H9 (cell line): ENCODE measurements at regions not wholly inside any gene's neighbourhood (a gene's known extent, or its start where the extent isn't known, plus 50 kb on each side); places are given as distances from the start of the nearest gene placed in this dataset.

Experiments used
- DNase-seq: peaks from one replicate; pipeline ENCODE4 v3.0.0-alpha.2; 2017
- H2AFZ ChIP-seq: one replicate; pipeline ENCODE4 v1.6.1; 2013; ENCODE audit warnings: mild to moderate bottlenecking, low read length, control low read depth, moderate library complexity
- H2AK5ac ChIP-seq: 2 replicates; pipeline ENCODE4 v1.6.1; 2013; ENCODE audit warnings: low read length, control low read depth, mixed read lengths; ENCODE audit not compliant: insufficient read length
- H2BK120ac ChIP-seq: one replicate; pipeline ENCODE4 v1.6.1; 2013; ENCODE audit warnings: low read depth, mild to moderate bottlenecking, low read length, control low read depth, inconsistent platforms; ENCODE audit not compliant: poor library complexity, severe bottlenecking
- H2BK12ac ChIP-seq: 2 replicates; pipeline ENCODE4 v1.6.1; 2013; ENCODE audit warnings: low read length, control low read depth, mixed read lengths, low read depth; ENCODE audit not compliant: insufficient read length
- H2BK15ac ChIP-seq: 2 replicates; pipeline ENCODE4 v1.6.1; 2013; ENCODE audit warnings: low read depth, low read length, control low read depth
- H2BK20ac ChIP-seq: one replicate; pipeline ENCODE4 v1.6.1; 2013; ENCODE audit warnings: low read depth, mild to moderate bottlenecking, low read length, control low read depth, inconsistent platforms; ENCODE audit not compliant: poor library complexity, severe bottlenecking
- H2BK5ac ChIP-seq: 2 replicates; pipeline ENCODE4 v1.6.1; 2013; ENCODE audit warnings: low read length, control low read depth, mixed read lengths; ENCODE audit not compliant: insufficient read length
- H3K14ac ChIP-seq: 2 replicates; pipeline ENCODE4 v1.6.1; 2013; ENCODE audit warnings: low read length, control low read depth; ENCODE audit not compliant: insufficient read depth
- H3K18ac ChIP-seq: 2 replicates; pipeline ENCODE4 v1.6.1; 2013; ENCODE audit warnings: low read depth, mild to moderate bottlenecking, mixed read lengths, low read length, control low read depth; ENCODE audit not compliant: insufficient read length
- H3K23ac ChIP-seq: 2 replicates; pipeline ENCODE4 v1.6.1; 2013; ENCODE audit warnings: low read length, control low read depth, mixed read lengths, low read depth; ENCODE audit not compliant: insufficient read length
- H3K23me2 ChIP-seq: 2 replicates; pipeline ENCODE4 v1.6.1; 2013; ENCODE audit warnings: low read depth, mild to moderate bottlenecking, mixed read lengths, low read length, control low read depth; ENCODE audit not compliant: insufficient read length, poor library complexity, severe bottlenecking
- H3K27ac ChIP-seq: 2 replicates; pipeline ENCODE4 v1.5.1; 2013; ENCODE audit warnings: low read length, control low read depth, mixed read lengths, low read depth; ENCODE audit not compliant: insufficient read length
- H3K27me3 ChIP-seq: 2 replicates; pipeline ENCODE4 v1.6.1; 2013; ENCODE audit warnings: low read length, control low read depth, inconsistent platforms; ENCODE audit not compliant: insufficient read depth
- H3K4ac ChIP-seq: 2 replicates; pipeline ENCODE4 v1.6.1; 2013; ENCODE audit warnings: low read depth, mild to moderate bottlenecking, control low read depth, inconsistent platforms, low read length, moderate library complexity
- H3K4me1 ChIP-seq: 2 replicates; pipeline ENCODE4 v1.6.1; 2013; ENCODE audit warnings: low read length, control low read depth, inconsistent platforms; ENCODE audit not compliant: insufficient read depth
- H3K4me2 ChIP-seq: 2 replicates; pipeline ENCODE4 v1.6.1; 2013; ENCODE audit warnings: low read length, control low read depth, mixed read lengths; ENCODE audit not compliant: insufficient read length, insufficient read depth
- H3K56ac ChIP-seq: 2 replicates; pipeline ENCODE4 v1.6.1; 2013; ENCODE audit warnings: low read depth, mild to moderate bottlenecking, mixed read lengths, low read length, control low read depth; ENCODE audit not compliant: insufficient read length
- H3K79me1 ChIP-seq: 2 replicates; pipeline ENCODE4 v1.6.1; 2013; ENCODE audit warnings: low read depth, mild to moderate bottlenecking, moderate library complexity, low read length, control low read depth, inconsistent platforms; ENCODE audit not compliant: insufficient read depth, poor library complexity, severe bottlenecking
- H3K79me2 ChIP-seq: 2 replicates; pipeline ENCODE4 v1.6.1; 2013; ENCODE audit warnings: low read length, control low read depth, inconsistent platforms; ENCODE audit not compliant: insufficient read depth
- H3K9ac ChIP-seq: 2 replicates; pipeline ENCODE4 v1.6.1; 2013; ENCODE audit warnings: low read length, control low read depth, mixed read lengths; ENCODE audit not compliant: insufficient read length; ENCODE audit errors: extremely low read depth
- H3K9me3 ChIP-seq: one replicate; pipeline ENCODE4 v1.6.1; 2013; ENCODE audit warnings: low read depth, low read length, inconsistent platforms; ENCODE audit not compliant: control insufficient read depth
- H3T11ph ChIP-seq: one replicate; pipeline ENCODE4 v1.6.1; 2013; ENCODE audit warnings: mild to moderate bottlenecking, low read length, control low read depth, inconsistent platforms
- H4K20me1 ChIP-seq: one replicate; pipeline ENCODE4 v1.6.1; 2013; ENCODE audit not compliant: control insufficient read depth, insufficient read length, insufficient read depth
- H4K5ac ChIP-seq: 2 replicates; pipeline ENCODE4 v1.6.1; 2013; ENCODE audit warnings: low read depth, mild to moderate bottlenecking, mixed read lengths, low read length, control low read depth; ENCODE audit not compliant: insufficient read length
- H4K8ac ChIP-seq: replicated peaks from 2 replicates; pipeline ENCODE4 v1.6.1; 2013; ENCODE audit warnings: low read length, control low read depth, mixed read lengths, low read depth; ENCODE audit not compliant: insufficient read length
- H4K91ac ChIP-seq: 2 replicates; pipeline ENCODE4 v1.6.1; 2013; ENCODE audit warnings: low read depth, mild to moderate bottlenecking, moderate library complexity, mixed read lengths, low read length, control low read depth; ENCODE audit not compliant: insufficient read length
- H3K27ac Mint-ChIP-seq, 3 experiments: 2 replicates in 2 of 3; 3 replicates in 1 of 3; pipeline ENCODE4 v1.8.0; 2020 to 2021; ENCODE audit warnings: mixed read lengths in 3 of 3, mild to moderate bottlenecking in 1 of 3, moderate library complexity in 1 of 3
- H3K27me3 Mint-ChIP-seq: 2 replicates; pipeline ENCODE4 v1.8.0; 2021; ENCODE audit warnings: low read depth, mild to moderate bottlenecking, moderate library complexity, mixed read lengths
- H3K36me3 Mint-ChIP-seq, 3 experiments: 2 replicates in 2 of 3; 3 replicates in 1 of 3; pipeline ENCODE4 v1.8.0; 2020 to 2021; ENCODE audit warnings: low read depth in 3 of 3, mixed read lengths in 3 of 3; ENCODE audit not compliant: insufficient read depth in 1 of 3
- H3K4me1 Mint-ChIP-seq, 2 experiments: 2 replicates each; pipeline ENCODE4 v1.8.0; 2020; ENCODE audit warnings: mixed read lengths in 2 of 2
- H3K4me3 Mint-ChIP-seq, 2 experiments: 2 replicates in 1 of 2; 3 replicates in 1 of 2; pipeline ENCODE4 v1.8.0; 2020 to 2021; ENCODE audit warnings: mild to moderate bottlenecking in 2 of 2, mixed read lengths in 2 of 2, moderate library complexity in 1 of 2
- H3K9me3 Mint-ChIP-seq, 2 experiments: 2 replicates in 1 of 2; 3 replicates in 1 of 2; pipeline ENCODE4 v1.8.0; 2020; ENCODE audit warnings: mild to moderate bottlenecking in 2 of 2, mixed read lengths in 2 of 2, moderate library complexity in 1 of 2
- CTCF ChIP-seq: fragments of 200-600 bp; sonication (generic); conservative IDR thresholded peaks from 3 replicates; pipeline ENCODE4 v1.8.0; 2021; ENCODE audit warnings: antibody characterized with exemption, mild to moderate bottlenecking
- WGBS: extraction: QIAGEN DNeasy Blood & Tissue Kit; methylation state at CpG from one replicate; pipeline ENCODE4 v1.1.7; 2013; ENCODE audit warnings: missing lambda C conversion rate, low lambda C conversion rate, mixed read lengths; ENCODE audit not compliant: insufficient read length; ENCODE audit errors: extremely low coverage; 5-methylcytosine and 5-hydroxymethylcytosine counted together

GRCh38 chr1:30101016-30101415, 622.4 kb downstream of the MATN1 start:
- no peak for TF ChIP-seq CTCF
- H2AFZ ChIP-seq = no peak overlapping the region
- no peak overlapping the region for H3K18ac ChIP-seq

More at GRCh38 chr1:30101016-30101415, 622.4 kb downstream of the MATN1 start:
- no peak for DNase-seq
- H3K9ac ChIP-seq = no peak overlapping the region
- H3K4ac ChIP-seq = no peak overlapping the region
- Mint-ChIP-seq H3K9me3 (peaks cover 3 to 4% of the 10 kb centered on the region in 2 experiments; a peak in 3 of 5 replicates), H3K36me3 (no peaks in the 10 kb centered on the region; a peak in 1 of 7 replicates), H3K4me1 (peaks cover 6 to 25% of the 10 kb centered on the region in 2 experiments; a peak in 3 of 4 replicates), H3K4me3 (no peak overlapping the region), H3K27ac (no peak overlapping the region), H3K27me3 (peaks cover 16% of the 10 kb centered on the region)
- no peak overlapping the region for H2BK5ac ChIP-seq
- no peak overlapping the region for H2BK20ac ChIP-seq
- no peak overlapping the region for H2AK5ac ChIP-seq
- no peaks in the 10 kb centered on the region for H3K9me3 ChIP-seq
- no peak overlapping the region; the same call in 1 of the 2 replicates for H3K14ac ChIP-seq
- H3K4me1 ChIP-seq = no peaks in the 10 kb centered on the region
- H3K4me2 ChIP-seq = no peak overlapping the region
- no peak overlapping the region for H3K56ac ChIP-seq
- no peak overlapping the region for H3T11ph ChIP-seq
- WGBS = no CpG with 5 or more reads among the region's 8 CpGs
- H4K91ac ChIP-seq = no peak overlapping the region
- no peak overlapping the region for H3K27ac ChIP-seq
- H3K27me3 ChIP-seq = no peaks in the 10 kb centered on the region
- no peaks in the 10 kb centered on the region for H3K79me1 ChIP-seq
- H3K23ac ChIP-seq = no peak overlapping the region
- H2BK15ac ChIP-seq = no peak overlapping the region
- no peaks in the 10 kb centered on the region for H3K23me2 ChIP-seq
- no peaks in the 10 kb centered on the region for H3K79me2 ChIP-seq
- no peaks in the 10 kb centered on the region for H4K20me1 ChIP-seq
- no peak overlapping the region for H4K5ac ChIP-seq
- H4K8ac ChIP-seq = no peak overlapping the region
- H2BK12ac ChIP-seq = no peak overlapping the region
- no peak overlapping the region for H2BK120ac ChIP-seq
